ENCODE measurements at regions not wholly inside any gene's neighbourhood (a gene's known extent, or its start where the extent isn't known, plus 50 kb on each side); places are given as distances from the start of the nearest gene placed in this dataset.
"Not testable (repeated sequence)": the region's sequence is repeated elsewhere in the genome, so short reads cannot be mapped to it uniquely, and the experiment has no call there.

GRCh38 chr2:12436935-12437561 lies 279.7 kb upstream of the TRIB2 start:
- no peak for DNase-seq (ENCODE audit: low read depth, low spot score)

DNA sequence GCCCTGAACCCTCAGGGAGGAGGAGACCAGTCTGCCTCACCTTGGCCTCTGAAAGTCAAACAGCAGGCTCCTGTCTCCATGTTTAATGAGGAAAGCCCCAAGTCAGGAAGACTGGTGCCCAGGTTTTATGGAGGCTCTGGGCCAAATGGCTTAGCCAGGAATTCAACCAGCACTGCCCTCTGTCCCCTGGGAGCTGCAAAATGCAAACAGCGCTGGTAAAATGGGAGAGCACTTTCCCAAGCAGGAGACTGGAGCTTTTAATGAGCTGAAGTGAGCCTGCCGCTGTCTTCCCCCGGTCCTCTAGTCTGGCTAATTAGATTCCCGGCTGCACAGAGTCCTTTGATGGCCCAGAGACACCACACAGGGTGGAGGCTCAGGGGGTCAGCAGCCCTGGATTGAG lies 276.0 kb upstream of the TRIB2 start:
- DNase-seq (ENCODE audit: low read depth, low spot score), result no peak

DNA sequence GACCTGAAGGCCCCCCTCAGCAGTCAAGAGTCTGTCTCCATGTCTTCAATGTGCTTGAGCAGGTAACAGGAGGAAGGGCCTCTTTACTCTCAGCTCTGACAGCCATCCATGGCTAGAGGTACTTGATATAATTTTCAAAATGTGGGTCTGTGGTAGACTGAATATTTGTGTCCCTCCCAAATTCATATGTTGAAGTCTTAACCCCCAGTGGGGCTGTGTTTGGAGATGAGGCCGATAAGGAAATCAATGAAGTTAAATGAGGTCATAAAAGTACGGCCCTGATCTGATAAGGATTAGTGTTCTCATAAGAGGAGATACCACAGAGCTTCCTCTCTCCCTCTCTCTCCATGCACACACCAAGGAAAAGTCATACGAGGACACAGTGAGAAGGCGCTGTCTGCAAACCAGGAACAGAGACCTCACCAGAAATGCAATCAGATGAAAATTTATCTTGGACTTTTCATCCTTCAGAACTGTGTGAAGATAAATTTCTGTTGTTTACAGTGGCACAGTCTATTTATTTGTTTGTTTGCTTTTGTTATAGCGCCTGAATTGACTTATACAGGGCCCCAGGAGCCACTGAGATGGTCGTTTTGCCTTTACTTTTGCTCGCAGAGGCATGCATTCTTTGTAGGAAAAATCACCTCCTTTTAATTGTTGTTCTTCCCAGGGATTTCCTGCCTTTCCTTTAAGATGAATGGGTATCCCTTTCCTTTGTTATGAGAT lies 274.8 kb upstream of the TRIB2 start:
- no peak for DNase-seq (ENCODE audit: low read depth, low spot score)

DNA sequence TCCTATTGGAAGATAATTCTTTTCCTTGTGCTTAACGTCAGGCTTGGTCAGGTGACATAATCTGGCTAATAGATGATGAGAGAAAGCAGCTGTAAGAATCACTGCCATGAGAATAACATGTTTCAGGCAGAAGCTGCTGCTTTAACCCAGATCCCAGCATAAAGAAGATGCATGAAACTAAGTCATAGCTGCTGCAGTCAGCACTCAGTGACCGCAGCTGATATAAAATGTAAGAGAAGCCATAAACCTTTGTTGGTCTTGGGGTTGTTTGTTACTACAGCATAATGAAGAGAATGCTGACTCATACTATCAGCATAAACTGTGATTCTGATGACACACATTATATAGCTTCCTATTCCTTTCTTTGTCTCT lies 274.3 kb upstream of the TRIB2 start:
- no peak for DNase-seq (ENCODE audit: low read depth, low spot score)

DNA sequence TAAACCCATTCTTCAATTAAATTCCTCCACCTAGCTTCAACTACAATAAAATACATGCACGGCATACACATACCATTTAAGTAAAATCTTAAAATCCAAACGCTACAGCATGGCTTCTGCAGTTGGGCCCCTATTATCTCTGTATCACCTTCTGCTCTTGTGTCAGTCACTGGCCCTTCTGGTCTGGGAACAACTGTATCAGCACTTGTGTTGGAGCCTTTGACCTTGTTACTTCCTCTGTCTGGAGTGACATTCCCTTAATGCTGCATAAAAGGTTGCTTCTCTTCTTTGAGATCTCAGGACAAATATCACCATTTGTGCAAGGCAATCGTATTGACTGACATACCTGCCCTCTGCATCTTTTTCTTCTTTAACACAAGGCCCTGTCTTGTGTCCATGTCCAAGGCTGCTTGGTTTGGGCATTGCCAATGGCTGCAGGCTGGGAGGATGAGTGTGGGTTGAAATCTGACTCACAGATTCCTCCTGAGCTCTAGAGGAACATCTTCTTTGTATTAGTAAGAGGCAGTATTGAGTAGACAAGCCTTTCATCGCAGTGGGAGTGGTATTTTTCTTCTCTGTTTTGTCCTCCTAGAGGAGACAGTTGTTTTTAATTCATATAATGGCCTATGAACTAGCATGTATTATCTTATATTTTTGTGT lies 267.8 kb upstream of the TRIB2 start:
- DNase-seq (ENCODE audit: low read depth, low spot score), result no peak

DNA sequence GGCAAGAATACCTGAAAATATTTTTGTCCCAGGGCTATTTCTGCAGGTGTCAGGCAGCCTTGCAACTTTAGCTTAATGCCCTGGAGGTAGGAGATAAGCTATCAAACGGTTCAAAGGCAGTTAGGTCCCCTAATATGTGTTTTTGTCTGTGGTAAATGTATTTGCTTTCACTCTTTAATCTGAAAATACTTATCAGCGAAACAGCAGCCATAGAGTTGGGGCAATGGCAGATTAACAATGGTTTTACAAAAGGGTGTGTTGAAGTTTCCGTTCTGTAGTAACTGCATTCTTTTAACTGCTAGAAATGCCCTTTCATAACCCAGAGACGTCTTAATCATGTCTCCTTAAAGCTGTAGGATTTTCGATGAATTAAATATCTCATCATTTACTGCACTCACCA lies 265.0 kb upstream of the TRIB2 start:
- no peak for DNase-seq (ENCODE audit: low read depth, low spot score)

DNA sequence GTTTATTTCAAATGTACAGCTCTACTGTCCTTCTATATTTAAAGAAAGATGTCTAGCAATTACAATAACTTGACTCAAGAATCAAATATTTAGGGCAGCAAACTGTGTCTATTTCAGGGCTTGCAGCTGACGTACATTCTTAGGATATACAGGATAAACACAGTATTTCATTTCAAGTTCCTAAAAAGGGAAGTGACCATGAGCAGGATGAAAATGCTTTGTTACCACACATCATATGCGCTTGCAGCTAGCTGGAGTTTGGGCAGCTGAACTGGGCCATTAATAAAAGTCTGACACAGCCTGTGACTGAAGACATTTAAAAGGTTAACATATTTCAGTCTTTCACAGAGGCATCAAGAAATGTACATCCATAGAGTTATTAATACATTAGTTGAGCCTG lies 264.6 kb upstream of the TRIB2 start:
- DNase-seq (ENCODE audit: low read depth, low spot score), result no peak

DNA sequence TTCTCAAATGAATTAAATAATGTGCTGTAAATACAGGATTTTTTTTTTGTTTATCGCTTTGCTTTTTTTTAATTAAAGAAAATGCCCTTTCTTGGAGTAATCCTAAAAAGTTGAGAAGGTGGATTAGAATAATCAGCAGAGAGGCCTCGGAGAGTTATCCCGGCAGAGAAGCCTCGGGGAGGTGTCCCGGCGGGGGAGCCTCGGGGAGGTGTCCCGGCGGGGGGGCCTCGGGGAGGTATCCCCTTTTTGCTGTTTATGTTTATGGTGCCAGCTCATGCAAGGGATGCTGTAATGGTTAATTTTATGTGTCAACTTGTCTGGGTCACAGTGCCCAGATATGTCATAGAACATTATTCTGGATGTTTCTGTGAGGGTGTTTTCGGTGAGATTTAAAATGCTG lies 263.0 kb upstream of the TRIB2 start:
- no peak for DNase-seq (ENCODE audit: low read depth, low spot score)

DNA sequence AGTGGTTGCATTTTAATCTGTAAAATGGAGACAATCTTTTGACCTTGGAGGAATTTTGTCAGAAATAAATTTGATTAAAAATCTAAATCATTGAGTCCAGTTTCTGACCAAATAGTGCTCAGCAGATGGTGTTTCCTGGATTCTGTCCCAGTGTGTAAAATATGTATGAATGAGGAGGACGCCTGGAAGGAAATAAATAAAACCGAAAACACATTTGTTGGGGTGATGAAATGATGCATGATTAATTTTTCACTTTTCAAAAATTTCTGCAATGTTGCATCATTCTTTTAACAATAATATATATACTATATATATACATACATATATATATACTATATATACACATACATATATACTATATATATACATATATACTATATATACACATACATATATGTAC lies 261.1 kb upstream of the TRIB2 start:
- DNase-seq (ENCODE audit: low read depth, low spot score), result no peak

- peak; percentile 67 for DNase-seq (ENCODE audit: low read depth, low spot score)
Measured at GRCh38 chr2:12456293-12457106, 260.2 kb upstream of the TRIB2 start.

DNA sequence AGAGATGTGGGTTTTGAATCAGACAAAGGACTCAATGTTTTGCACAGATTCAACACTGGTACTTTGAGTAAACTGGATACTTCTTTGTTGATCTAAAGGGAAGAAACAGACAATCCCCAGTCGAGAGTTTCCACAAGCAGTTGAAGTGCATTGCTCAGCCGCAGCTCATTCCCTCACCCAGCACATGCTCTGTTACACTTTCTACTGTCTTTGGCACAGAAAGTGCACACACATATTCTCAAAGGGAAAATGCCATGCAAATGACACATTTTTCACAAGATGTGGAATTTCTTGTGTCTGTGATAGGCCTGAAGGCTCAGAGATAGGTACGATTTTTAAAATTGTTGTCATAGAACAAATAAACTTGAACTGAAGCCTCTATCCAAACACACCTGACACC lies 258.9 kb upstream of the TRIB2 start:
- no peak for DNase-seq (ENCODE audit: low read depth, low spot score)

- no peak for DNase-seq (ENCODE audit: low read depth, low spot score)
Measured at GRCh38 chr2:12463189-12463588, 253.5 kb upstream of the TRIB2 start.

GRCh38 chr2:12465631-12466135 lies 251.1 kb upstream of the TRIB2 start:
- no peak for DNase-seq (ENCODE audit: low read depth, low spot score)

- DNase-seq (ENCODE audit: low read depth, low spot score), result no peak
Measured at GRCh38 chr2:12467303-12467702, 249.4 kb upstream of the TRIB2 start.

DNA sequence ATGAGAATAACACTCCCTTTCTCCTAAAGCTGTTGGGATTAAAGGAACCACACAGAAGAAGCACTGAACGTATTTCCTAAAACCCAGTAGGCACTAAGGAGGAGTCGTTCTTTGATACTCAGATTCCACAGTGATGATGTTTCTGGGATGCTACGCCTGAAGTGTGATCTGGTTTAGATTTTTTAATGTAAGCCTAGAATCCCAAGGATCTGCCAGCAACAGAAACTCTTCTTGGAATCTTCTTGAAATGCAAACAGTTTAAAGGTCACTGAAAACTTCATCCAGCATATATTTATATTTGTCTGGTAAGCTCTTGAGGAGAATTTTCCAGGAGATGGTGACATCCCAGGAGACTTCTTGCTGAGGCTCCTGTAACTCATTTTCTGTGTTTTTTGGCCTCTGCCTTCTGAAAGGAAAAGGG lies 247.6 kb upstream of the TRIB2 start:
- peak; percentile 58 for DNase-seq (ENCODE audit: low read depth, low spot score)

DNA sequence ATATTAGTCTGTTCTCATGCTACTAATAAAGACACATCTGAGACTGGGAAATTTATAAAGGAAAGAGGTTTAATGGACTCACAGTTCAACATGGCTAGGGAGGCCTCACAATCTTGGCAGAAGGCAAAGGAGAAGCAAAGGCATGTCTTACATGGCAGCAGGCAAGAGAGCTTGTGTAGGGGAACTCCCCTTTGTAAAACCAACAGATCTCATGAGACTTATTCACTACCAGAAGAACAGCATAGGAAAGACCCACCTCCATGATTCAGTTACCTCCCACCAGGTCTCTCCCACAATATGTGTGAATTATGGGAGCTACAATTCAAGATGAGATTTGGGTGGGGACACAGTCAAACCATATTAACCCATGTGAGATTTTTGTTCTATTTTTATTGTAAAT lies 244.5 kb upstream of the TRIB2 start:
- not testable (repeated sequence) for DNase-seq (ENCODE audit: low read depth, low spot score)

DNA sequence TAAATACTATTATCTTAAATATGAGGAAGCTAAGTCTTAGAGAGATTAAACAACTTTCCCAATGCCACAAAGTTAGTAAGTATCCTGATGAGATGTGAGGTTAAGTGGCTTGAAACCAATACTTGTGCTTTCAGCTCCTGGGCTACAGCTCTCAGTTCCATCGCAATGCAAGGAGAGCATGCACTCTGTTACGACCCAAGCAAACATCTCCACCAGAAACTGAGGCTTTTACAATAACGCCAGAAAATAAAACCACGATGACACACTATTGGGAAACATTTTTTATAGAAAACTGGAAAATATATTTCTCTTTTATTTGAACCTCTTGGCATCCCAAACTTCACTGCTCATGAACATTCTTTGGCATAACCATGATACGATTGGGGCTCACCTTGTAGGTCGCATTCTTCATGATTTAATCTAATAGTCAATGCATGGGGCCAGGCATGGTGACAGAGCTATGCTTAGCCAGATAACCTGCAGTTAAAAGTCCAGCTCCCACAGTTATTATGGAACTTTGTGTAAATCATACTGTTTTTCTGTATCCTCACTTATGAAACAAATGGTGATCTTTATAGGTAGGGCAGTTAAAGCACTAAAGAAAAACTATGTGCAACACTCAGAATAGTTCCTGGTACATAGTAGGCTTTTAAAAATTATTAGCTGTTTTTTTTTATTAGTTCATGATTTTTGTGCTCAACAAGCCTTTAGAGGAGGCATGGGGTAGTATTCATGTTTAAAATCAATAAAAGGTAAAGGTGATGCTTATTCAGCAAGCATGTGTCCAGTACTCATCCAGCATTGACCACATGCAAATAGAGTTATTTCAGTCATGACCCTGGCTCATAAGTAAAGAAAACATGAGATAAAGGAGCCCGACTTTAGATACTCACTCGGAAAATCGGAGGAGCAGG lies 238.3 kb upstream of the TRIB2 start:
- DNase-seq (ENCODE audit: low read depth, low spot score), result no peak

GRCh38 chr2:12479065-12479601 lies 237.6 kb upstream of the TRIB2 start:
- DNase-seq (ENCODE audit: low read depth, low spot score), result no peak

DNA sequence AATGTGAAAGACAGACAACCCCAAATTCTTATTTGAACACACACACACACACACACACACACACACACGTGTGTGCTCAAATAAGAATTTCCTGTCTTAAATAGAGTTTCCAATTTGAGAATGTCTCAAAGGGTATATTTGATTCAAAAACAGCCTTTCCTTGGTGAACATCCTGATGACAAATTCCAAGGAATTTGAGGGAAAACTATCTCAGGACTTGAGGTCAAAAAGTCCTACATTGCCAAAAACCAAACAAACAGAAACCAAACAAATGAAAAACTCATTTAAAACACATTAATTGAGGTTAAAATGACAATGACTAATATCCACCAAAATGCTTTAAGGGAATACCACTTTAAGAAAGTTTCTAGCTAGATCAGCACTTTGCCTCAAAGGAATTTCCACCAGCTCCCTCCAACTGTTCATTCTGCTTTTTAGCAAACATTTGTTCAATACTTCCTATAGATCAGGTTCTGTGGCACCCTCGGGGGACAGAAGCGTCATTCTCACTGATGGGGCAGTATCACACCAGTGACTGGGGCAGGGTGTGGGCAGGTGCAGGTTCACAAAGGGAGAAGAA lies 232.1 kb upstream of the TRIB2 start:
- no peak for DNase-seq (ENCODE audit: low read depth, low spot score)
